Prostate gland (tissue), 2 donors: ENCODE measurements at regions not wholly inside any gene's neighbourhood (a gene's known extent, or its start where the extent isn't known, plus 50 kb on each side); places are given as distances from the start of the nearest gene placed in this dataset.

ENCODE experiments used
- DNase-seq: peaks from one replicate; pipeline ENCODE4 v3.0.0-alpha.2; 2019; ENCODE audit warnings: low spot score
- H3K27ac ChIP-seq, 2 donors: fragments of 200-600 bp; sonication (generic); 2 replicates each; pipeline ENCODE4 v1.5.1; 2017 to 2019
- H3K27me3 ChIP-seq: fragments of 200-600 bp; sonication (generic); replicated peaks from 2 replicates; pipeline ENCODE4 v1.5.1; 2019; ENCODE audit not compliant: insufficient read depth
- H3K36me3 ChIP-seq, 2 donors: fragments of 200-600 bp; sonication (generic); 1 replicate in 1 of 2; 2 replicates in 1 of 2; pipeline versions ENCODE4 v1.5.1 to v1.8.1; 2017 to 2019
- H3K4me1 ChIP-seq: fragments of 200-600 bp; sonication (generic); replicated peaks from 2 replicates; pipeline ENCODE4 v1.5.1; 2019
- H3K4me3 ChIP-seq, 2 donors: fragments of 200-600 bp; sonication (generic); 2 replicates each; pipeline ENCODE4 v1.5.1; 2017 to 2019
- H3K9me3 ChIP-seq: fragments of 200-600 bp; sonication (generic); 2 replicates; pipeline ENCODE4 v1.5.1; 2017
- CTCF ChIP-seq, 4 experiments: fragments of 200-600 bp in 2 of 4; fragments of 450-650 bp in 2 of 4; sonication (generic) in 2 of 4; IDR thresholded peaks; 1 replicate in 3 of 4; 2 replicates in 1 of 4; pipeline ENCODE4 v1.5.1; 2016 to 2019; ENCODE audit warnings: antibody characterized with exemption in 4 of 4, mild to moderate bottlenecking in 2 of 4, moderate library complexity in 2 of 4
- POLR2A ChIP-seq: fragments of 450-650 bp; IDR thresholded peaks from one replicate; pipeline ENCODE4 v1.6.1; 2016; ENCODE audit warnings: antibody characterized with exemption, mild to moderate bottlenecking
- POLR2AphosphoS5 ChIP-seq: sonication (generic); formaldehyde crosslinking; IDR thresholded peaks from one replicate; pipeline ENCODE4 v1.6.1; 2017; ENCODE audit warnings: antibody characterized with exemption
- WGBS: methylation state at CpG from one replicate; pipeline ENCODE4 v1.1.5; 2018; 5-methylcytosine and 5-hydroxymethylcytosine counted together
- intact Hi-C: fragments of 100-400 bp; cut with DNase I; formaldehyde crosslinking; loops from one replicate; pipeline ENCODE4 v1.14.2; 2022

GRCh38 chr12:59010941-59011340 lies 90.6 kb upstream of the LRIG3 start:
- no peak for DNase-seq
- no peaks in the 10 kb centered on the region for H3K9me3 ChIP-seq
- H3K4me3 ChIP-seq: no peak overlapping the region
- H3K4me1 ChIP-seq: no peaks in the 10 kb centered on the region
- no peak for TF ChIP-seq POLR2AphosphoS5
- no peak for TF ChIP-seq CTCF (IDR thresholded peaks at IDR 0.05)
- TF ChIP-seq POLR2A: no peak
- intact Hi-C loops: no loop called here
- 55% methylated on average over 3 of the region's 3 CpGs for WGBS
- no peaks in the 10 kb centered on the region for H3K27me3 ChIP-seq
- H3K27ac ChIP-seq: no peak overlapping the region
- H3K36me3 ChIP-seq: no peaks in the 10 kb centered on the region

GRCh38 chr12:59010118-59010517 lies 89.8 kb upstream of the LRIG3 start:
- H3K9me3 ChIP-seq: no peaks in the 10 kb centered on the region
- no peak for DNase-seq
- intact Hi-C loops: no loop called here
- H3K36me3 ChIP-seq: no peaks in the 10 kb centered on the region
- no peak for TF ChIP-seq POLR2AphosphoS5
- no peak for TF ChIP-seq CTCF (IDR thresholded peaks at IDR 0.05)
- TF ChIP-seq POLR2A: no peak
- H3K27me3 ChIP-seq: no peaks in the 10 kb centered on the region
- no peaks in the 10 kb centered on the region for H3K4me1 ChIP-seq
- 89% methylated on average over 5 of the region's 5 CpGs for WGBS
- no peak overlapping the region for H3K27ac ChIP-seq
- H3K4me3 ChIP-seq: no peak overlapping the region

- no peak for DNase-seq
- no peaks in the 10 kb centered on the region for H3K27me3 ChIP-seq
- no peaks in the 10 kb centered on the region for H3K9me3 ChIP-seq
- no peak overlapping the region for H3K4me3 ChIP-seq
- H3K27ac ChIP-seq: no peak overlapping the region
- 84% methylated on average over 3 of the region's 3 CpGs for WGBS
- intact Hi-C loops: no loop called here
- H3K36me3 ChIP-seq: no peaks in the 10 kb centered on the region
- H3K4me1 ChIP-seq: no peaks in the 10 kb centered on the region
- TF ChIP-seq CTCF (IDR thresholded peaks at IDR 0.05) (no peak), POLR2A (no peak), POLR2AphosphoS5 (no peak)
These were observed 87.3 kb upstream of the LRIG3 start for GRCh38 chr12:59007620-59008019.

GRCh38 chr12:59005193-59005955 lies 85.1 kb upstream of the LRIG3 start:
- no peak overlapping the region for H3K4me3 ChIP-seq
- no peak for DNase-seq
- intact Hi-C loops: no loop called here
- no peak for TF ChIP-seq CTCF (IDR thresholded peaks at IDR 0.05)
- no peak for TF ChIP-seq POLR2A
- no peak for TF ChIP-seq POLR2AphosphoS5
- no peaks in the 10 kb centered on the region for H3K9me3 ChIP-seq
- WGBS: 61% methylated on average over 4 of the region's 4 CpGs
- H3K27me3 ChIP-seq: no peaks in the 10 kb centered on the region
- no peaks in the 10 kb centered on the region for H3K36me3 ChIP-seq
- no peaks in the 10 kb centered on the region for H3K4me1 ChIP-seq
- H3K27ac ChIP-seq: no peak overlapping the region

GRCh38 chr12:59004456-59004855 lies 84.2 kb upstream of the LRIG3 start:
- intact Hi-C loops: no loop called here
- H3K4me3 ChIP-seq: no peak overlapping the region
- no peaks in the 10 kb centered on the region for H3K4me1 ChIP-seq
- TF ChIP-seq POLR2AphosphoS5: no peak
- no peak for TF ChIP-seq POLR2A
- no peak for TF ChIP-seq CTCF (IDR thresholded peaks at IDR 0.05)
- no peaks in the 10 kb centered on the region for H3K9me3 ChIP-seq
- no peaks in the 10 kb centered on the region for H3K27me3 ChIP-seq
- WGBS: 90% methylated on average over 2 of the region's 2 CpGs
- H3K27ac ChIP-seq: no peak overlapping the region
- no peaks in the 10 kb centered on the region for H3K36me3 ChIP-seq
- DNase-seq: no peak
